Osteoblast (primary cell): ENCODE measurements at regions not wholly inside any gene's neighbourhood (a gene's known extent, or its start where the extent isn't known, plus 50 kb on each side); places are given as distances from the start of the nearest gene placed in this dataset.

Source experiments
- DNase-seq: peaks from one replicate; pipeline ENCODE4 v3.0.0; 2011; ENCODE audit warnings: low spot score, mixed read lengths; ENCODE audit not compliant: insufficient read length; ENCODE audit errors: missing footprints
- H2AFZ ChIP-seq: 2 replicates; pipeline ENCODE4 v1.6.0; 2011; ENCODE audit warnings: mild to moderate bottlenecking, low read length
- H3K27ac ChIP-seq: 2 replicates; pipeline ENCODE4 v1.5.1; 2011; ENCODE audit warnings: mild to moderate bottlenecking, low read depth, low read length, moderate library complexity
- H3K27me3 ChIP-seq: 2 replicates; pipeline ENCODE4 v1.6.0; 2012; ENCODE audit warnings: mild to moderate bottlenecking, control low read depth, inconsistent platforms, low read length, moderate library complexity; ENCODE audit not compliant: insufficient read depth
- H3K36me3 ChIP-seq: 2 replicates; pipeline ENCODE4 v1.5.1; 2011; ENCODE audit warnings: mild to moderate bottlenecking, low read length, control low read depth, moderate library complexity; ENCODE audit not compliant: insufficient read depth
- H3K4me1 ChIP-seq: 2 replicates; pipeline ENCODE4 v1.5.1; 2011; ENCODE audit warnings: mild to moderate bottlenecking, low read length, control low read depth, moderate library complexity; ENCODE audit not compliant: insufficient read depth
- H3K4me2 ChIP-seq: 2 replicates; pipeline ENCODE4 v1.6.0; 2011; ENCODE audit warnings: mild to moderate bottlenecking, low read length; ENCODE audit not compliant: insufficient read depth
- H3K4me3 ChIP-seq: fragments of 200-600 bp; sonication (generic); 3 replicates; pipeline ENCODE4 v1.5.1; 2012; ENCODE audit warnings: mild to moderate bottlenecking, low read length, inconsistent platforms; ENCODE audit not compliant: insufficient read depth
- H3K79me2 ChIP-seq: 2 replicates; pipeline ENCODE4 v1.6.0; 2012; ENCODE audit warnings: mild to moderate bottlenecking, low read length, control low read depth, inconsistent platforms; ENCODE audit not compliant: insufficient read depth
- H3K9me3 ChIP-seq: 2 replicates; pipeline ENCODE4 v1.5.1; 2011; ENCODE audit warnings: low read depth, low read length, control low read depth
- H4K20me1 ChIP-seq: 2 replicates; pipeline ENCODE4 v1.6.0; 2012; ENCODE audit warnings: mild to moderate bottlenecking, low read length, control low read depth; ENCODE audit not compliant: insufficient read depth
- CTCF ChIP-seq: IDR thresholded peaks from 2 replicates; pipeline ENCODE4 v1.5.1; 2011; ENCODE audit warnings: mild to moderate bottlenecking, low read depth, low read length, moderate library complexity; ENCODE audit errors: extremely low read depth

- Histone ChIP-seq H3K79me2 (no peaks in the 10 kb centered on the region), H2AFZ (no peak overlapping the region), H3K4me3 (no peak overlapping the region), H3K4me2 (no peak overlapping the region), H3K4me1 (no peaks in the 10 kb centered on the region), H4K20me1 (no peaks in the 10 kb centered on the region), H3K36me3 (no peaks in the 10 kb centered on the region), H3K27me3 (no peaks in the 10 kb centered on the region), H3K27ac (no peak overlapping the region), H3K9me3 (no peaks in the 10 kb centered on the region)
- no peak for DNase-seq
- TF ChIP-seq CTCF, result no peak
Measured at GRCh38 chr4:11495818-11496217, 67.1 kb upstream of the HS3ST1 start.

DNA sequence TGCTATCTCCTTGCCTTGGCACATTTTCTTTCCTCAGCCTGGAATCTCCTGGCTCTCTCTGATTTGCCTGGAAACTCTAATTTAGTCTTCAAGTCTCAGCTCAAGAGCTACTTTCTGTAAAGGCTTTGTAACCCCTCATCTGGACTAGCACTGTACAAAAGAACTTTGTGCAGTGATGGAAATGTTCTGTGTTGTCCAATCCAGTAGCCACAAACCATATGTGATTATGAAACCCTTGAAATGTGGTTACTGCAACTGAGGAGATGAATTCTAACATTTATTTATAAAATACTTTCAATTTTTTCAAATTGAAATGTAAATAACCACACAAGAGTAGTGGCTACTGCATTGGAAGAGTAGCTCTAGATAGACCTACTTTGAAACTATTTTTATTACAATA is 66.6 kb upstream of the HS3ST1 start:
- Histone ChIP-seq H4K20me1 (no peaks in the 10 kb centered on the region), H3K36me3 (no peaks in the 10 kb centered on the region), H3K4me1 (no peaks in the 10 kb centered on the region), H3K27ac (no peak overlapping the region), H2AFZ (no peak overlapping the region), H3K4me3 (no peak overlapping the region), H3K4me2 (no peak overlapping the region), H3K79me2 (no peaks in the 10 kb centered on the region), H3K27me3 (no peaks in the 10 kb centered on the region), H3K9me3 (no peaks in the 10 kb centered on the region)
- TF ChIP-seq CTCF, result no peak
- DNase-seq, result no peak

DNA sequence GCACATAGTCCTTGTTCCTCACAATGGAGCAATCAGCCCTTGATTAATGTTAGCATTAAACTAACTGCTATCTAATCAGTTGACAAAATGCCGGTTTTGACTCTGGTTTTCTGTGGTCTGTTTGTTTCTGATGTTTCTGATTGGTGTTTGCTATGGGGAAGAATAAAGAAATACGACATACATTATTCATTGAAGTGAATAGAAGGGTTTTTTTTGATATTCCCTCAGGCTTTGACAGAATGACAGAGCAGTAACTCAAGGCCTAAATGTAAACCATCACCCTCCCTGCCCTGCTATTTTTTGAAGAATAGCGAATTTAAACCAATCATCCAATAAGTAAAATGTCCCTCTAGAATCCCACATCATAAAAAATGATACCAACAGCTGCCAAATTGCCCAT is 65.5 kb upstream of the HS3ST1 start:
- no peak for TF ChIP-seq CTCF

GRCh38 chr4:11489453-11490083 is 60.9 kb upstream of the HS3ST1 start:
- H3K4me3 ChIP-seq, result no peak overlapping the region
- no peaks in the 10 kb centered on the region for H3K4me1 ChIP-seq
- no peak overlapping the region for H3K27ac ChIP-seq
- no peak for DNase-seq
- no peak for TF ChIP-seq CTCF
- no peaks in the 10 kb centered on the region for H3K79me2 ChIP-seq
- H3K9me3 ChIP-seq, result no peaks in the 10 kb centered on the region
- H4K20me1 ChIP-seq, result no peaks in the 10 kb centered on the region
- H3K4me2 ChIP-seq, result no peak overlapping the region
- H3K36me3 ChIP-seq, result no peaks in the 10 kb centered on the region
- no peak overlapping the region for H2AFZ ChIP-seq
- no peaks in the 10 kb centered on the region for H3K27me3 ChIP-seq

More for the DNA sequence above, 65.5 kb upstream of the HS3ST1 start:
- H3K79me2 ChIP-seq, result no peaks in the 10 kb centered on the region
- DNase-seq, result no peak
- H3K4me3 ChIP-seq, result no peak overlapping the region
- no peak overlapping the region for H3K4me2 ChIP-seq
- H4K20me1 ChIP-seq, result no peaks in the 10 kb centered on the region
- H3K9me3 ChIP-seq, result no peaks in the 10 kb centered on the region
- H3K36me3 ChIP-seq, result no peaks in the 10 kb centered on the region
- no peaks in the 10 kb centered on the region for H3K27me3 ChIP-seq
- H3K27ac ChIP-seq, result no peak overlapping the region
- no peaks in the 10 kb centered on the region for H3K4me1 ChIP-seq
- no peak overlapping the region for H2AFZ ChIP-seq
